ENCODE measurements at regions not wholly inside any gene's neighbourhood (a gene's known extent, or its start where the extent isn't known, plus 50 kb on each side); places are given as distances from the start of the nearest gene placed in this dataset.
"Not testable (repeated sequence)": the region's sequence is repeated elsewhere in the genome, so short reads cannot be mapped to it uniquely, and the experiment has no call there.

DNA sequence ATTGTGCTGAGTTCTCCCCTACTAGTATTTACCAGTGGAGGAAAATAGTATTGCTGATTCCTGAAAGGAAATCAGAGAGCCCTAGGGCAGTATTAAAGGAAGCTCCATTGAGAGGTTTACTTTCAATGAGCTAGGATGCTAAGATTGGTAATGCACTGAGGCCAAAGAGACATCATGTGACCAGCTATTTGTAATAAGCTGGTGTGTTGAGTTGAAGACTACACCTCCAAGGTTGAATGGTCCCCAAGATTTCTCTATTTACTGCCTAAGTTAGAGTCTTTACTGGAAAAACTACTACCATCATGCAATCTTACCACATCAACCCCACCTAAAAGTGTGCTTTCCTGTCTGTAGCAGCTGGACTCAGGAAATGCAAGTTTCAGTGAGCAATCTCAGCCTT lies 151.5 kb upstream of the GJE1 start:
- no peak for DNase-seq (ENCODE audit: low spot score)
- TF ChIP-seq, protein P1, sequence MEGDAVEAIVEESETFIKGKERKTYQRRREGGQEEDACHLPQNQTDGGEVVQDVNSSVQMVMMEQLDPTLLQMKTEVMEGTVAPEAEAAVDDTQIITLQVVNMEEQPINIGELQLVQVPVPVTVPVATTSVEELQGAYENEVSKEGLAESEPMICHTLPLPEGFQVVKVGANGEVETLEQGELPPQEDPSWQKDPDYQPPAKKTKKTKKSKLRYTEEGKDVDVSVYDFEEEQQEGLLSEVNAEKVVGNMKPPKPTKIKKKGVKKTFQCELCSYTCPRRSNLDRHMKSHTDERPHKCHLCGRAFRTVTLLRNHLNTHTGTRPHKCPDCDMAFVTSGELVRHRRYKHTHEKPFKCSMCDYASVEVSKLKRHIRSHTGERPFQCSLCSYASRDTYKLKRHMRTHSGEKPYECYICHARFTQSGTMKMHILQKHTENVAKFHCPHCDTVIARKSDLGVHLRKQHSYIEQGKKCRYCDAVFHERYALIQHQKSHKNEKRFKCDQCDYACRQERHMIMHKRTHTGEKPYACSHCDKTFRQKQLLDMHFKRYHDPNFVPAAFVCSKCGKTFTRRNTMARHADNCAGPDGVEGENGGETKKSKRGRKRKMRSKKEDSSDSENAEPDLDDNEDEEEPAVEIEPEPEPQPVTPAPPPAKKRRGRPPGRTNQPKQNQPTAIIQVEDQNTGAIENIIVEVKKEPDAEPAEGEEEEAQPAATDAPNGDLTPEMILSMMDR (IDR thresholded peaks at IDR 0.05; ENCODE audit: borderline replicate concordance, control extremely low read depth, extremely low read depth, insufficient read depth, missing control alignments) = no peak
- in situ Hi-C loops (cut with MboI; ENCODE audit: low sequenced_read_pairs, unreplicated experiment) = loop anchor here (25.0 kb wide), 1 partner anchor 131 kb away; no protein-coding TSS in a partner anchor

DNA sequence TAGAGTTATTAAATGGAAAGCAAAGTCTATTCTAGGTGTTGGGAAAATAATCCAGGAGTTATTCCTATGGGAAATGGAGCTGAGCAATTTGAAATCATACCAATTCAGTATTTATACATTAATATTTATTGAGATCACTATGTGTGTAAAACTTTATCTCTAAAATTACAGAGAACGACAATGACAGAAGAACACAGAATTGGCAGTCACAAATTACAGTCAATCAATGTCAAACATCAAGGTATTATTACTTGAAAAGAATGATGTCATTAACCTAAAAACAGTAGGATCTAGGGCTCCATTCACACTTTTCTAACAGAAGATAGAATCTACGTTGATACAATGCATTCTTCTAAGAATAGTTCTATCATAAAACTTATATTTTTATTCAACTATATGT lies 154.9 kb upstream of the GJE1 start:
- TF ChIP-seq, protein P1 (IDR thresholded peaks at IDR 0.05; ENCODE audit: borderline replicate concordance, control extremely low read depth, extremely low read depth, insufficient read depth, missing control alignments) = no peak

DNA sequence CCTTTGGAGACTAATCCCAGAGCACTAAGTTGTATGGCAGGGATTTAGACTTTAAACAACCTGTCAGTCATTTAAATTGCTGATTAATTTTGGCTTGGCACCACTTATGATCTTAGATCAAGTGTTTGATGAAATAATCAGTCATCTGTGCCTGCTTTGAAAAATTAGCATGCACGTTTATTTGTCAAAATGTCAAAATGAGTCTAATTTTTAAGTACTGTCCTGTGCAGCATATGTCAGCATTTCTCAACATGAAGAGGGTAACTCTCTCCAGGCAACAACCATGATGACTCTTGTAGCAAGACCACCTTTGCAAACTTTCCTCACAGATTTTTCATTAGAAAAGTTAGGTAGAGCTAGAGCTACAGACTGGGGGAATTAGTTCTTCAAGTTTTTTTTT lies 155.7 kb upstream of the GJE1 start:
- TF ChIP-seq, protein P1 (IDR thresholded peaks at IDR 0.05; ENCODE audit: borderline replicate concordance, control extremely low read depth, extremely low read depth, insufficient read depth, missing control alignments) = no peak
- in situ Hi-C loops (cut with MboI; ENCODE audit: low sequenced_read_pairs, unreplicated experiment) = loop anchor here (25.0 kb wide), 1 partner anchor 135 kb away; no protein-coding TSS in a partner anchor

More for the DNA sequence above, 154.9 kb upstream of the GJE1 start:
- DNase-seq (ENCODE audit: low spot score) = no peak
- in situ Hi-C loops (cut with MboI; ENCODE audit: low sequenced_read_pairs, unreplicated experiment) = loop anchor here (25.0 kb wide), 1 partner anchor 135 kb away; no protein-coding TSS in a partner anchor

DNA sequence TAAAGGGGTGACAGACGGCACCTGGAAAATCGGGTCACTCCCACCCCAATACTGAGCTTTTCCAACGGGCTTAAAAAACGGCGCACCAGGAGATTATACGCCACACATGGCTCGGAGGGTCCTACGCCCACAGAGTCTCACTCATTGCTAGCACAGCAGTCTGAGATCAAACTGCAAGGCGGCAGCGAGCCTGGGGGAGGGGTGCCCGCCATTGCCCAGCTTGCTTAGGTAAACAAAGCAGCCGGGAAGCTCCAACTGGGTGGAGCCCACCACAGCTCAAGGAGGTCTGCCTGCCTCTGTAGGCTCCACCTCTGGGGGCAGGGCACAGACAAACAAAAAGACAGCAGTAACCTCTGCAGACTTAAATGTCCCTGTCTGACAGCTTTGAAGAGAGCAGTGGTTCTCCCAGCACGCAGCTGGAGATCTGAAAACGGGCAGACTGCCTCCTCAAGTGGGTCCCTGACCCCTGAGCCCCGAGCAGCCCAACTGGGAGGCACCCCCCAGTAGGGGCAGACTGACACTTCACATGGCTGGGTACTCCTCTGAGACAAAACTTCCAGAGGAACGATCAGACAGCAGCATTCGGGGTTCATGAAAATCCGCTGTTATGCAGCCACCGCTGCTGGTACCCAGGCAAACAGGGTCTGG lies 162.8 kb upstream of the GJE1 start:
- DNase-seq (ENCODE audit: low spot score); in situ Hi-C loops (cut with MboI; ENCODE audit: low sequenced_read_pairs, unreplicated experiment): not testable (repeated sequence)

More for the DNA sequence above, 155.7 kb upstream of the GJE1 start:
- no peak for DNase-seq (ENCODE audit: low spot score)

DNA sequence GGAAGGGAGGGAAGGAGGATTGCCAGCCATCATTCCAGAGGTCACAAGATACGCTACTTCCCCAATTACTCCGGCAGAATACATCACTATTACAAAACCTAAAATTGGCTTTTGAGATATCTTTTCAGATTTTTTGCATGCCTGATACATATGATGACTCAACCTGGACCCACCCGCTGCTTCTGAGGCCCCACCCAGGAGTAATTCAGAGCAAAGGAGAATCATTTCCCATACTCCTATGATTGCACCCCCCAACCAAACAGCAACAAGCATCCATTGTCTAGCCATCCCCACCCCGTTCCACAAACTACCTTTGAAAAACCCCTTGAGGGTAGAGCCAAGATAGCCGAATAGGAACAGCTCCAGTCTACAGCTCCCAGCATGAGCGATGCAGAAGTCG lies 163.5 kb upstream of the GJE1 start:
- in situ Hi-C loops (cut with MboI; ENCODE audit: low sequenced_read_pairs, unreplicated experiment) = no loop called here
- no peak for DNase-seq (ENCODE audit: low spot score)
- TF ChIP-seq, protein P1 (IDR thresholded peaks at IDR 0.05; ENCODE audit: borderline replicate concordance, control extremely low read depth, extremely low read depth, insufficient read depth, missing control alignments) = no peak

DNA sequence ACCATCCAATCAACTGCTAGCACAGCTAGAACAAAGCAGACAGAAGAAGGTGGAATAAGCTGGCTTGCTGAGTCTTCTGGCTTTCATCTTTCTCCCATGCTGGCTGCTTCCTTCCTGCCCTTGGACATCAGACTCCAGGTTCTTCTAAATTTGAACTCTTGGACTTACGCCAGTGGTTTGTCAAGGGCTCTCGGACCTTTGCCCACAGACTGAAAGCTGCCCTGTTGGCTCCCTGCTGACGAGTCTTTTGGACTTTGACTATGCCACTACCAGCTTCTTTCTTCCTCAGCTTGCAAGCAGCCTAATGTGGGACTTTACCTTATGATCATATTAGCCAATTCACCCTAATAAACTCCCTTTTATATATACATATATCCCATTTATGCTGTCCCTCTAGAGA lies 164.1 kb upstream of the GJE1 start:
- in situ Hi-C loops (cut with MboI; ENCODE audit: low sequenced_read_pairs, unreplicated experiment) = no loop called here
- TF ChIP-seq, protein P1 (IDR thresholded peaks at IDR 0.05; ENCODE audit: borderline replicate concordance, control extremely low read depth, extremely low read depth, insufficient read depth, missing control alignments) = no peak
- no peak for DNase-seq (ENCODE audit: low spot score)

DNA sequence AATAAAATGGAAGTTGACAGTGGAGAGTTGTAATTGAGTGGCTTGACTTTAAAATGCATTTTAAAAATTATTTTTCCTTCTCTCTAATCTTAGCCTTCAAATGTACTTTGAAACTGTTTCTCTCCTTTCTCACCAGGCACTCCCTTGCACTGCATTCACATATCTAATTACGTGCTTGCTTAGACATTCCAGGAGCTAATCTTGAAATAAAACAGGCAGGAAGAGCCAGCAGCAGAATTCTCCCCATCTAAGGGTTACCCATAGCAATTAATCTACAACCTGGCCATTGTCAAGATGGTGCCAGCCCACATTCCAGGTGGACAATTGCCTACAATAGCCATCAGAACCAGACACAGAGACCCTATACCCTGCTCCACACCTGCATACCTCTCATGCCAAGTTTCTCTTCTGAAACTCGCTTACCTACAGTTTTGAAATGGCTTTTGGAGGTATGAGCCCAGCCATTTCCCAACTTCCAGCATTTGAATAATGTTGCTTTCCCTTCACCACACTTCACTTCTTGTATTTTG lies 167.6 kb upstream of the GJE1 start:
- TF ChIP-seq, protein P1 (IDR thresholded peaks at IDR 0.05; ENCODE audit: borderline replicate concordance, control extremely low read depth, extremely low read depth, insufficient read depth, missing control alignments) = no peak
- in situ Hi-C loops (cut with MboI; ENCODE audit: low sequenced_read_pairs, unreplicated experiment) = no loop called here
- no peak for DNase-seq (ENCODE audit: low spot score)
